K562 (cell line): ENCODE measurements at regions not wholly inside any gene's neighbourhood (a gene's known extent, or its start where the extent isn't known, plus 50 kb on each side); places are given as distances from the start of the nearest gene placed in this dataset.

Experiments used
- POLR3A ChIP-seq: IDR thresholded peaks from 2 replicates; pipeline ENCODE4 v1.6.1; 2011; ENCODE audit warnings: borderline replicate concordance, mild to moderate bottlenecking, moderate library complexity; ENCODE audit not compliant: insufficient read length, insufficient read depth; ENCODE audit errors: extremely low read depth
- SMAD1 ChIP-seq: fragments of 150-350 bp; IDR thresholded peaks from 2 replicates; pipeline ENCODE4 v1.6.1; 2014; ENCODE audit warnings: low read length, low read depth; ENCODE audit not compliant: partially characterized antibody

DNA sequence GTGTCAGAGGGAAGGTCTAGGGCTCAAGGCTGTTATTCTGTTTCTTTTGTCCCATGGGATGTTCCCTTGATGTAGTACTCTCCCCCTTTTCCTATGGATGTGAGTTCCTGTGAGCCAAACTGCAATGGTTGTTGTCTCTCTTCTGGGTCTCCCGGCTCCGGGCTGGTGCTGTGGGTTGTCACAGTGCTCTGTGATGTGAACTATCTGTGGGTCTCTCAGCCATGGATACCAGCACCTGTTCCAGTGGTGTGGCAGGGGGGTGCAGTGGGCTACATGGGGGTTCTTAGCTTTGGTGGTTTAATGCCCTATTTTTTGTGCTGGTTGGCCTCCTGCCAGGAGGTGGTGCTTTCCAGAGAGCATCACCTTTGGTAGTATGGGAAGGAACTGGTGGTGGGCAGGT is 941.1 kb downstream of the KCNA4 start:
- TF ChIP-seq POLR3A (no peak), SMAD1 (no peak)
